ENCODE measurements at regions not wholly inside any gene's neighbourhood (a gene's known extent, or its start where the extent isn't known, plus 50 kb on each side); places are given as distances from the start of the nearest gene placed in this dataset.

DNA sequence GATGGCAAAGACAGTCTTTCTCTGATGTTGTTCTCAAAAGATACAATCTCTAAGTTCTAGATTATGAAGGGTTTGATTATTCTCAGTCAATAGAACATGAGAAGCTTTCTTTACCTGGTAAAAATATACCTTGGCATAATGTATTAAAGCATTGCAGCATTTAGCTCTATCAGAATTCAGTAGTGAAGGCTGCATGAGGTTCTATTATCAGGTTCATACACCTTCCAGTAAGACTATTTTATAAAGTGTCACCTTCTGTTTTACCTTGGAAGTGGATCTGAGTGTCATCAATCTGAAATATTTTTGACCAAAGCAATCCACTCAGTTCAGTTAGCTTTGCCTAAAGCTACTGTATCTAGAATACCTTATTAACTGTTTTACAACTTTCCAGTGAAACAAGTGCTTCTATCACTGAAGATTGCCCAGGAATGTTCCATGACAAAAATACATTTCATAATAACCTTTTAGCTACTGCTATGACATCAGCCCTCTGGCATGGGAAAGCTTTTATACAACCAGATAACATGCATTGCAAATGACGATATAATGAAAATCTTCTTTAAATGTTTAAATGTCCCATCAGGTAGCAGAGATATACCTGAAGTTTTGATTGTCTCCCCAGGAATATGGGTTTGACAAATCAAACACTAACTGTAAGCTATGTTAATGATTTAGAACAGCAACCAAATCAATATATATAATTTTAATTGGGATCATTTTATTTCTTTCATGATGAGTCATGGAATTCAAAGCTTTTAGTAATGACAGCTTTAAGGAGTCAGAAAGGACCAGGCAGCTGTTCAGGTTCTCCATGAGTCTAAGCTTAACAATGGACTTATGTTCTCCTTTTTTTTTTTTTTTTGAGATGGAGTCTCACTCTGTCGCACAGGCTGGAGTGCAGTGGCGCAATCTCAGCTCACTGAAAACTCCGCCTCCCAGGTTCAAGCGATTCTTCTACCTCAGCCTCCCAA, 72.2 kb downstream of the UFM1 start:
- no peak for TF ChIP-seq POLR2A (IDR thresholded peaks at IDR 0.05)
- WGBS (ENCODE audit: insufficient coverage, low coverage, low lambda C conversion rate, missing lambda C conversion rate) = 81% methylated on average over 5 of the region's 5 CpGs

DNA sequence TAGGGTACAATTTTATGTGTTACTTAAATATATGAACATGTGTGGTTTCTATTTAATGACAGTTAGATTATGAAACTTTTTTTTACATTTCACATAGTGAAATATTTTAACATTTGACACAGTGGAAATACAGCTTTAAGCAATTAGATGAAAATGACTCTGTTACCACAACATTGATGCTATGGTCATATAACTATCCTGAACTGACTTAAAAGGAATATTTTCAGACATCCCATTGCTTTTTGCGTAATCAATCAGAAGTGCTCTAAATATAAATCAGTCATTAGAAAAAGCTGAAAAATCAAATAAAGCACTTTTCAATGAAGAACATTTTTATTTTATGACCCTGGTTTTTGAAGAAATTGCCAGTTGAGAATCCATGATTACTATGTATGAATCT, 80.3 kb downstream of the UFM1 start:
- Histone ChIP-seq H3K4me3 (no peak overlapping the region), H3K27ac (no peak overlapping the region), H3K27me3 (no peaks in the 10 kb centered on the region), H3K4me1 (no peaks in the 10 kb centered on the region), H3K36me3 (no peaks in the 10 kb centered on the region), H3K9me3 (no peaks in the 10 kb centered on the region)
- no peak for ATAC-seq
- no peak for DNase-seq
- WGBS (ENCODE audit: insufficient coverage, low coverage, low lambda C conversion rate, missing lambda C conversion rate) = 89% methylated on average over 1 of the region's 1 CpG
- intact Hi-C loops (cut with DNase I) = no loop called here
- TF ChIP-seq POLR2A (IDR thresholded peaks at IDR 0.05) = no peak
- TF ChIP-seq, protein P1, sequence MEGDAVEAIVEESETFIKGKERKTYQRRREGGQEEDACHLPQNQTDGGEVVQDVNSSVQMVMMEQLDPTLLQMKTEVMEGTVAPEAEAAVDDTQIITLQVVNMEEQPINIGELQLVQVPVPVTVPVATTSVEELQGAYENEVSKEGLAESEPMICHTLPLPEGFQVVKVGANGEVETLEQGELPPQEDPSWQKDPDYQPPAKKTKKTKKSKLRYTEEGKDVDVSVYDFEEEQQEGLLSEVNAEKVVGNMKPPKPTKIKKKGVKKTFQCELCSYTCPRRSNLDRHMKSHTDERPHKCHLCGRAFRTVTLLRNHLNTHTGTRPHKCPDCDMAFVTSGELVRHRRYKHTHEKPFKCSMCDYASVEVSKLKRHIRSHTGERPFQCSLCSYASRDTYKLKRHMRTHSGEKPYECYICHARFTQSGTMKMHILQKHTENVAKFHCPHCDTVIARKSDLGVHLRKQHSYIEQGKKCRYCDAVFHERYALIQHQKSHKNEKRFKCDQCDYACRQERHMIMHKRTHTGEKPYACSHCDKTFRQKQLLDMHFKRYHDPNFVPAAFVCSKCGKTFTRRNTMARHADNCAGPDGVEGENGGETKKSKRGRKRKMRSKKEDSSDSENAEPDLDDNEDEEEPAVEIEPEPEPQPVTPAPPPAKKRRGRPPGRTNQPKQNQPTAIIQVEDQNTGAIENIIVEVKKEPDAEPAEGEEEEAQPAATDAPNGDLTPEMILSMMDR (IDR thresholded peaks at IDR 0.05) = no peak

More for the DNA sequence above, 72.2 kb downstream of the UFM1 start:
- intact Hi-C loops (cut with DNase I) = no loop called here
- Histone ChIP-seq H3K4me3 (no peak overlapping the region), H3K4me1 (no peaks in the 10 kb centered on the region), H3K27ac (no peak overlapping the region), H3K9me3 (no peaks in the 10 kb centered on the region), H3K27me3 (no peaks in the 10 kb centered on the region), H3K36me3 (no peaks in the 10 kb centered on the region)
- no peak for DNase-seq
- no peak for ATAC-seq

- TF ChIP-seq, protein P1 (IDR thresholded peaks at IDR 0.05) = no peak
- TF ChIP-seq POLR2A (IDR thresholded peaks at IDR 0.05) = no peak
- WGBS (ENCODE audit: insufficient coverage, low coverage, low lambda C conversion rate, missing lambda C conversion rate) = 75% methylated on average over 1 of the region's 1 CpG
- H3K36me3 ChIP-seq = no peaks in the 10 kb centered on the region
Measured at GRCh38 chr13:38430796-38431195, 81.1 kb downstream of the UFM1 start.

GRCh38 chr13:38440666-38441065, 91.0 kb downstream of the UFM1 start:
- Histone ChIP-seq H3K27me3 (no peaks in the 10 kb centered on the region), H3K36me3 (no peaks in the 10 kb centered on the region), H3K4me1 (no peaks in the 10 kb centered on the region), H3K27ac (no peak overlapping the region), H3K4me3 (no peak overlapping the region), H3K9me3 (no peaks in the 10 kb centered on the region)
- 48% methylated on average over 4 of the region's 4 CpGs for WGBS (ENCODE audit: insufficient coverage, low coverage, low lambda C conversion rate, missing lambda C conversion rate)
- intact Hi-C loops (cut with DNase I) = no loop called here
- no peak for DNase-seq
- no peak for ATAC-seq
- TF ChIP-seq, protein P1 (IDR thresholded peaks at IDR 0.05) = no peak
- no peak for TF ChIP-seq POLR2A (IDR thresholded peaks at IDR 0.05)

More at GRCh38 chr13:38430796-38431195, 81.1 kb downstream of the UFM1 start:
- DNase-seq = no peak
- H3K4me3 ChIP-seq = no peak overlapping the region
- H3K27ac ChIP-seq = no peak overlapping the region
- no peaks in the 10 kb centered on the region for H3K27me3 ChIP-seq
- no peak for ATAC-seq
- intact Hi-C loops (cut with DNase I) = no loop called here
- H3K4me1 ChIP-seq = no peaks in the 10 kb centered on the region
- H3K9me3 ChIP-seq = no peaks in the 10 kb centered on the region

- 50% methylated on average over 2 of the region's 2 CpGs for WGBS (ENCODE audit: insufficient coverage, low coverage, low lambda C conversion rate, missing lambda C conversion rate)
- Histone ChIP-seq H3K36me3 (no peaks in the 10 kb centered on the region), H3K4me1 (no peaks in the 10 kb centered on the region), H3K4me3 (no peak overlapping the region), H3K27me3 (no peaks in the 10 kb centered on the region), H3K9me3 (no peaks in the 10 kb centered on the region), H3K27ac (no peak overlapping the region)
- intact Hi-C loops (cut with DNase I) = no loop called here
- ATAC-seq (no peak), DNase-seq (no peak)
- no peak for TF ChIP-seq POLR2A (IDR thresholded peaks at IDR 0.05)
- TF ChIP-seq, protein P1 (IDR thresholded peaks at IDR 0.05) = no peak
Measured at GRCh38 chr13:38444904-38445303, 95.3 kb downstream of the UFM1 start.

Data from right lobe of liver (tissue), 6 donors.